RWPE1 (cell line): ENCODE measurements at regions not wholly inside any gene's neighbourhood (a gene's known extent, or its start where the extent isn't known, plus 50 kb on each side); places are given as distances from the start of the nearest gene placed in this dataset.
A peak's percentile ranks its signal among the peaks of the same experiment; 100 is the strongest.

Experiments used
- CTCF ChIA-PET: fragments of 350-600 bp; sonication (Branson Sonifier 250); formaldehyde crosslinking; extraction: SDS; loops from one replicate; lab custom pipeline; 2021; lab: Yijun Ruan, JAX
- POLR2A ChIA-PET: fragments of 400-600 bp; formaldehyde crosslinking; extraction: SDS; loops from one replicate; lab custom pipeline; 2020; ENCODE audit warnings: antibody characterized with exemption; ENCODE audit not compliant: low non-redundant PET; lab: Yijun Ruan, JAX
- DNase-seq: peaks from one replicate; pipeline ENCODE4 v3.0.0; 2012; ENCODE audit warnings: low spot score
- H3K27ac ChIP-seq: fragments of 450-650 bp; 2 replicates; pipeline ENCODE4 v1.5.1; 2017
- TF ChIP-seq, protein P1 (sequence below): fragments of 450-650 bp; conservative IDR thresholded peaks from 2 replicates; pipeline ENCODE4 v1.5.1; 2017; ENCODE audit warnings: low read depth, mild to moderate bottlenecking

DNA sequence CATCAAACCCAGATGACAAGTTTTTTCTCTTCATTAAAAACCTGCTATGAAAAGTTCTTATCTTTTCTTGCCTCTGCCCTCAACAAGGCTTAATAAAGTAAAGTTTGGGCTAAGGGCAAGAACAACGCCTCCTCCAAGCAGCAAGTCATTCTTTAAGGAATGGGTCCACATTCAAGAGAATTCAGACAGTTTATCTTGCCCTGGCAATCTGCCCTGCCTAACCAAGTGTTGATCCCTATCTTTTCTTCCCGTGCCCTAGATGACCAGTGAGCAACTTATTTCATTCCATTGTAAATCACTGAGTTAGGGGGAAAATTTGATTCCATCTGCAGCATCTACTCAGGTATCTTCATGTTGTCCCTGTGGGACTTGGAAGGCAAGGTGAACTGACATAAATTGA lies 370.3 kb upstream of the DPPA4 start:
- TF ChIP-seq, protein P1, sequence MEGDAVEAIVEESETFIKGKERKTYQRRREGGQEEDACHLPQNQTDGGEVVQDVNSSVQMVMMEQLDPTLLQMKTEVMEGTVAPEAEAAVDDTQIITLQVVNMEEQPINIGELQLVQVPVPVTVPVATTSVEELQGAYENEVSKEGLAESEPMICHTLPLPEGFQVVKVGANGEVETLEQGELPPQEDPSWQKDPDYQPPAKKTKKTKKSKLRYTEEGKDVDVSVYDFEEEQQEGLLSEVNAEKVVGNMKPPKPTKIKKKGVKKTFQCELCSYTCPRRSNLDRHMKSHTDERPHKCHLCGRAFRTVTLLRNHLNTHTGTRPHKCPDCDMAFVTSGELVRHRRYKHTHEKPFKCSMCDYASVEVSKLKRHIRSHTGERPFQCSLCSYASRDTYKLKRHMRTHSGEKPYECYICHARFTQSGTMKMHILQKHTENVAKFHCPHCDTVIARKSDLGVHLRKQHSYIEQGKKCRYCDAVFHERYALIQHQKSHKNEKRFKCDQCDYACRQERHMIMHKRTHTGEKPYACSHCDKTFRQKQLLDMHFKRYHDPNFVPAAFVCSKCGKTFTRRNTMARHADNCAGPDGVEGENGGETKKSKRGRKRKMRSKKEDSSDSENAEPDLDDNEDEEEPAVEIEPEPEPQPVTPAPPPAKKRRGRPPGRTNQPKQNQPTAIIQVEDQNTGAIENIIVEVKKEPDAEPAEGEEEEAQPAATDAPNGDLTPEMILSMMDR: no peak
- ChIA-PET CTCF (interaction anchor here (1.2 kb wide), 1 partner anchor 12 kb away, joined by 4 read pairs; no protein-coding TSS in a partner anchor), POLR2A (no interaction called here)
- H3K27ac ChIP-seq: no peak overlapping the region
- DNase-seq: no peak

DNA sequence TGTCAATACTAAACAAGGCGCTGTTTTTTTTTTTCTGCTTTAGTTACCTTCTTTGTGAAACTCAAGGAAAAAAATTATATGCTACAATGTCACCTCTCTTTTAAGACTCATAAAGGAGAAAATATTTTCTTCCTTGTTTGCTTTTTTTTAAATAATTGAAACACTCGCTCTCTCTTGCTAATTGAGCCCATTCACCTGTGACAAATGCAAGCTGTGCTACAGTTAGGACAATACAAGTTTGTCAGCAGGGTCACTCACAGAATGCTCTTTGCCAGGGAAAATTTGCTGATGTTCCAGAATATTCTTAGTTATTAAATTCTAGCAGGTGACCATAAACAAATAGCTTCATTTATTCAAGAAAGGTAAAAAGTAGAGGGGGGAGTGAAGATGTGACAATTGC lies 375.9 kb upstream of the DPPA4 start:
- ChIA-PET POLR2A (no interaction called here), CTCF (interaction anchor here (0.7 kb wide), 1 partner anchor 16 kb away, joined by 4 read pairs; no protein-coding TSS in a partner anchor)
- TF ChIP-seq, protein P1: no peak
- no peak for DNase-seq
- H3K27ac ChIP-seq: no peak overlapping the region

DNA sequence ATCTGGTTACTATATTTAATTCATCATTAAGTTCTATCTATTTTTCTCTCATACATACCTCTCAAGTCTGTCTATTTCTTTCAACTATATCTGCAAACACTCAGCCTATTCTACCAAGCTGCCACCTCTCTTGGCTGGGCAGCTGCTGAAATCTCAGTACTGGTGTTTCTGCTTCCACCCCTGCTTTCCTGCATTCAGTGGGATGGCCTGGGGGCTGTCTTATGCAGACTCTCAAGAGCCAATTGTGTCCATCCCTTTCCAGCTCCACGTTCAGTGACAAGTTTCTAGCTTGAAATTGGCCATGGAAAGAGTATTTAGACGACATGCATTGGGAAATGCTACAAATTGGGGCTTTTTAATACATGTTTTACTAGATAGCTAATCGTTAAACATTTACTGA lies 378.4 kb upstream of the DPPA4 start:
- POLR2A ChIA-PET: no interaction called here

DNA sequence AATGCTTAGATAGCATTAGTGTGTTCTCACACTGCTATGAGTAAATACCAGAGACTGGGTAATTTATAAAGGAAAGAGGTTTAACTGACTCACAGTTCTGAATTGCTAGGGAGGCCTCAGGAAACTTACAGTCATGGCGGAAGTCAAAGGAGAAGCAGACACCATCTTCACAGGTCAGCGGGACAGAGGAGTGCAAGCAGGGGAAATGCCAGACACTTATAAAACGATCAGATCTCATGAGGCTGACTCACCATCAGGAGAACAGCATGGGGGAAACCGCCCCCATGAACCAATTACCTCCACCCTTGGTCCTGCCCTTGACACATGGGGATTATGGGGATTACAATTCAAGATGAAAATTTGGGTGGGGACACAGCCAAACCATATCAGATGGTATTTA lies 381.5 kb upstream of the DPPA4 start:
- CTCF ChIA-PET: no interaction called here
- DNase-seq: no peak
- H3K27ac ChIP-seq: no peak overlapping the region
- TF ChIP-seq, protein P1: no peak
- POLR2A ChIA-PET: no interaction called here

More for the DNA sequence above, 378.4 kb upstream of the DPPA4 start:
- TF ChIP-seq, protein P1: no peak
- DNase-seq: no peak
- CTCF ChIA-PET: no interaction called here
- H3K27ac ChIP-seq: no peak overlapping the region

DNA sequence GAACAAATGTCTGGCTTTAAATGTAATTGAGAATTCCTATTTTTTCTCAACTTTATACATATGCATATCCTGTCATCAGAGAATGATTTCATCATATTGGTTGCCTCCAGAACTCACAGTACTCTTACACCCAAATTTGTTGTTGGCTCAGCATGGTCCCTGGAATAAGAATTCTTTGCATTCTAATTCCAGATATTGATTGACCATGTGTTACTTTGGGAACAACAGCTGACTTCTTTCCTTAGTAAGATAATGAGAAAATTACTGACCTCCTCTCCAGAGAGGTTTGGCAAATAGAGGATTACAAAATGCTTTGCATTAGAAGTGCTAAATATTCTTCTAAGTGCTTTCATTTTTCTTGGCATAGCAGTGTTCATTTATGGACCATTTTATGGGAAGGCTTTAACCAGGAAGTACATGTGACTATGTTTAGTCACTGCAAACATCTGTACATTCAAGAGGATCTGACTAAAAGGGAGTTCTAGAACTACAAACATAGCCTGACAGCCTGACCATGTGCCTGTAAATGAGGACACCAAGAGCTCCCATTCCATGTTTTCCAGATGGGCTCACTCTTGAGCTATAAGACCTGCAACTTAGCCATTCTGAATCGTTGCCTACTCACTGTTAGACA lies 391.6 kb upstream of the DPPA4 start:
- ChIA-PET POLR2A (no interaction called here), CTCF (interaction anchor here (0.8 to 1.5 kb wide), 2 partner anchors 16 to 585 kb away, joined by 4 read pairs; no protein-coding TSS in a partner anchor)
- DNase-seq: no peak
- TF ChIP-seq, protein P1: no peak
- H3K27ac ChIP-seq: no peak overlapping the region

DNA sequence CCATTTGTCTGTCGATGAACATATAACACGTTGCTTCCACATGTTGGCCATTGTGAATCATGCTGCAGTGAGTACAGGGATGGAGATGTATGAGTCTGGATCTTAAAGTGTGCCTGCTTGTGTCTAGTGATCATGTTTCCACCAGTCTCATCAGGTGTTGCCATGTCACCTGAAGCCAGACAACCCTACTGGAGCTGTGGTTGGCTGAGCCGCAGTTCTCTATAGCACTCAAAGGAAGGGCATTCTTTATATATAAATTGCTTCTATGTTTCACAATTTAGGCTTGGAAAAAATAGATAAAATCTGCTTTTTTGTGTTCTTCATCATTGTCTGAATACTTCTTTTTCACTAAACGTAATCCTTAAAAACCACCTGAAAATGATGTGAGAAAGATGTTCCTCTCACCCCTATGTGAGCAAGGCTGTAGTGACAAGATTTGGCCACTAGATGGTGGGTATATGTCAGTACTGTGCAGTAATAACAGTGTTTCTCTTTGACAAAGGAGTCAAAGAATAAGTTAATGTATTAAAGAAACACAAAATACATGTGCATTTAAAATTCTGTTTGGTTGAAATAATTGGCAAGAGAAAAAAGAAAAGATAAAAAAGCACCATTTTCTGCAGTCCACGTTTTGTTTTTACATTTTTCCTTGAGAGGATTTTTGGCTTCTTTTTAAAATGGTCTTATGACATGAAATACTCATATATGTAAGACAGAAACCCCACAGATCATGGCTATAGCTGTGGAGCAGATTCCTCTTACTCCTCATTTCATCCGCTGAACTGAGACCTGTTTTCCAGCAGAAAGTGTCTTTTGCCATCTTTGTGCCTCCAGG lies 394.5 kb upstream of the DPPA4 start:
- peak; percentile 48 for DNase-seq
- POLR2A ChIA-PET: no interaction called here
- TF ChIP-seq, protein P1: peak; percentile 88
- H3K27ac ChIP-seq: no peak overlapping the region
- CTCF ChIA-PET: no interaction called here
